Panc1 (cell line): ENCODE measurements at regions not wholly inside any gene's neighbourhood (a gene's known extent, or its start where the extent isn't known, plus 50 kb on each side); places are given as distances from the start of the nearest gene placed in this dataset.

ENCODE experiments used
- ATAC-seq: fragments of 200-7000 bp; cut with Tn5 transposase; 2 replicates; pipeline ENCODE4 v1.9.1; 2020; ENCODE audit warnings: mild to moderate bottlenecking, moderate library complexity
- BruUV-seq: library from RNA; stranded (reverse); fragments of 400-500 nt; replicated peaks from 2 replicates; lab custom pipeline; 2021; lab: Mats Ljungman, UMichigan
- CTCF ChIA-PET: fragments of 300-600 bp; sonication (Branson Sonifier 250); formaldehyde crosslinking; loops from one replicate; lab custom pipeline; 2022; ENCODE audit warnings: antibody characterized with exemption; lab: Charles Lee
- POLR2A ChIA-PET: fragments of 300-600 bp; sonication (Branson Sonifier 250); formaldehyde crosslinking; loops from one replicate; lab custom pipeline; 2022; ENCODE audit warnings: antibody characterized with exemption; lab: Charles Lee
- DNase-seq: peaks from one replicate; pipeline ENCODE4 v3.0.0-alpha.2; 2010; ENCODE audit warnings: low read depth, low spot score
- H3K27ac ChIP-seq: 2 replicates; pipeline ENCODE4 v1.5.1; 2011; ENCODE audit warnings: mild to moderate bottlenecking, low read length, inconsistent platforms
- H3K27me3 ChIP-seq: fragments of 200-500 bp; sonication (Bioruptor generic); 2 replicates; pipeline ENCODE4 v1.6.0; 2014; ENCODE audit warnings: low read length, inconsistent platforms; ENCODE audit not compliant: control insufficient read depth, insufficient read depth
- H3K36me3 ChIP-seq: fragments of 200-500 bp; sonication (Bioruptor generic); 2 replicates; pipeline ENCODE4 v1.5.1; 2014; ENCODE audit warnings: inconsistent platforms, mild to moderate bottlenecking, low read length, moderate library complexity; ENCODE audit not compliant: control insufficient read depth, insufficient read depth
- H3K4me1 ChIP-seq: 2 replicates; pipeline ENCODE4 v1.5.1; 2011; ENCODE audit warnings: inconsistent platforms, mild to moderate bottlenecking, low read length, moderate library complexity; ENCODE audit not compliant: control insufficient read depth, insufficient read depth
- H3K4me3 ChIP-seq, 2 experiments: 2 replicates each; pipeline ENCODE4 v1.5.1; 2011 to 2012; ENCODE audit warnings: low read depth in 2 of 2, low read length in 2 of 2, mild to moderate bottlenecking in 2 of 2, inconsistent platforms in 1 of 2, moderate library complexity in 1 of 2
- H3K9me3 ChIP-seq: fragments of 200-500 bp; sonication (Bioruptor generic); 2 replicates; pipeline ENCODE4 v1.5.1; 2014; ENCODE audit warnings: low read depth, mild to moderate bottlenecking, inconsistent platforms, low read length, moderate library complexity; ENCODE audit not compliant: control insufficient read depth, insufficient read depth
- POLR2AphosphoS5 ChIP-seq: IDR thresholded peaks from 2 replicates; pipeline ENCODE4 v1.6.1; 2012; ENCODE audit warnings: mild to moderate bottlenecking, low read depth, low read length, moderate library complexity
- SIN3A ChIP-seq: IDR thresholded peaks from 2 replicates; pipeline ENCODE4 v1.6.1; 2012; ENCODE audit warnings: low read depth, mild to moderate bottlenecking, low read length, moderate library complexity, borderline replicate concordance; ENCODE audit not compliant: insufficient read depth
- TCF7L2 ChIP-seq: IDR thresholded peaks from 2 replicates; pipeline ENCODE4 v1.6.1; 2011; ENCODE audit warnings: mild to moderate bottlenecking, low read depth, low read length, inconsistent platforms
- in situ Hi-C: cut with HindIII; loops from 2 replicates; pipeline ENCODE4 v1.10.0; 2016; ENCODE audit warnings: low sequenced_read_pairs, low pct_unique_long_range_greater_than_20kb
- intact Hi-C: fragments of 100-400 bp; cut with micrococcal nuclease; formaldehyde crosslinking; loops from one replicate; pipeline ENCODE4 v1.10.0; 2022; ENCODE audit not compliant: unreplicated experiment
- TF ChIP-seq, protein P1 (sequence below): fragments of 450-650 bp; IDR thresholded peaks from 2 replicates; pipeline ENCODE4 v1.5.1; 2017; ENCODE audit warnings: mild to moderate bottlenecking
- TF ChIP-seq, protein P2 (sequence below), 2 experiments: IDR thresholded peaks; 2 replicates each; pipeline ENCODE4 v1.6.1; 2011 to 2012; ENCODE audit warnings: low read depth in 2 of 2, control low read depth in 1 of 2, low read length in 1 of 2, mild to moderate bottlenecking in 1 of 2, moderate library complexity in 1 of 2; ENCODE audit not compliant: insufficient read depth in 1 of 2

DNA sequence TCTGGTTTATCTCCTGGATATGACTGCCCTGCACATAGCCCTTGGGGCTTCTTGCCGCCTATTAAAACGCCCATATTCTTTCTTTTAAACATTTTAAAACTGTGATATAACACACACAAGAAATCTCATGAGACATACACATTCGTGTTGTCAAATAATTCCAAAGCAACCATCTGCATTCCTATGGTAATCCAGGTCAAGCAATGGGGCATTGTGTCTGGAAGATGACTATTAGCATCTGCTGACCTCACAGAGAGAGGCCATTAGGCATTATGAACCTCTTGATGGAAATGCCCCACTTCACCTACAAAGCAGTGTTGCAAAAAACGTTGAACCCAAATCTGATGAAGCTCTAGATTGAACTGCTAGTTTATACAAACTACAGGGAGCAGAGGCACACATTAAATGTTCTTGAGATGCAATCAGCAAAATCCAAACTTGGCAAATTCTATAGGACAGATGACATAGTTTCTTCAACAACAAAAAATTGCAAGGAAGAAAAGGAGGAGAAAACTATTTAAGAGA, 513.8 kb upstream of the CCDC196 start:
- no peak overlapping the region for H3K27ac ChIP-seq
- BruUV-seq: no TSS peak
- H3K4me3 ChIP-seq: no peak overlapping the region
- no peaks in the 10 kb centered on the region for H3K9me3 ChIP-seq
- POLR2A ChIA-PET: no interaction called here
- H3K36me3 ChIP-seq: no peaks in the 10 kb centered on the region
- H3K4me1 ChIP-seq: no peaks in the 10 kb centered on the region
- no peak for DNase-seq
- in situ Hi-C loops: no loop called here
- no peak for ATAC-seq
- 0 out of 2 replicates have a peak, but pooled peaks cover 2% of the 10 kb centered on the region for H3K27me3 ChIP-seq
- TF ChIP-seq, protein P1, sequence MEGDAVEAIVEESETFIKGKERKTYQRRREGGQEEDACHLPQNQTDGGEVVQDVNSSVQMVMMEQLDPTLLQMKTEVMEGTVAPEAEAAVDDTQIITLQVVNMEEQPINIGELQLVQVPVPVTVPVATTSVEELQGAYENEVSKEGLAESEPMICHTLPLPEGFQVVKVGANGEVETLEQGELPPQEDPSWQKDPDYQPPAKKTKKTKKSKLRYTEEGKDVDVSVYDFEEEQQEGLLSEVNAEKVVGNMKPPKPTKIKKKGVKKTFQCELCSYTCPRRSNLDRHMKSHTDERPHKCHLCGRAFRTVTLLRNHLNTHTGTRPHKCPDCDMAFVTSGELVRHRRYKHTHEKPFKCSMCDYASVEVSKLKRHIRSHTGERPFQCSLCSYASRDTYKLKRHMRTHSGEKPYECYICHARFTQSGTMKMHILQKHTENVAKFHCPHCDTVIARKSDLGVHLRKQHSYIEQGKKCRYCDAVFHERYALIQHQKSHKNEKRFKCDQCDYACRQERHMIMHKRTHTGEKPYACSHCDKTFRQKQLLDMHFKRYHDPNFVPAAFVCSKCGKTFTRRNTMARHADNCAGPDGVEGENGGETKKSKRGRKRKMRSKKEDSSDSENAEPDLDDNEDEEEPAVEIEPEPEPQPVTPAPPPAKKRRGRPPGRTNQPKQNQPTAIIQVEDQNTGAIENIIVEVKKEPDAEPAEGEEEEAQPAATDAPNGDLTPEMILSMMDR: no peak
- TF ChIP-seq, protein P2, sequence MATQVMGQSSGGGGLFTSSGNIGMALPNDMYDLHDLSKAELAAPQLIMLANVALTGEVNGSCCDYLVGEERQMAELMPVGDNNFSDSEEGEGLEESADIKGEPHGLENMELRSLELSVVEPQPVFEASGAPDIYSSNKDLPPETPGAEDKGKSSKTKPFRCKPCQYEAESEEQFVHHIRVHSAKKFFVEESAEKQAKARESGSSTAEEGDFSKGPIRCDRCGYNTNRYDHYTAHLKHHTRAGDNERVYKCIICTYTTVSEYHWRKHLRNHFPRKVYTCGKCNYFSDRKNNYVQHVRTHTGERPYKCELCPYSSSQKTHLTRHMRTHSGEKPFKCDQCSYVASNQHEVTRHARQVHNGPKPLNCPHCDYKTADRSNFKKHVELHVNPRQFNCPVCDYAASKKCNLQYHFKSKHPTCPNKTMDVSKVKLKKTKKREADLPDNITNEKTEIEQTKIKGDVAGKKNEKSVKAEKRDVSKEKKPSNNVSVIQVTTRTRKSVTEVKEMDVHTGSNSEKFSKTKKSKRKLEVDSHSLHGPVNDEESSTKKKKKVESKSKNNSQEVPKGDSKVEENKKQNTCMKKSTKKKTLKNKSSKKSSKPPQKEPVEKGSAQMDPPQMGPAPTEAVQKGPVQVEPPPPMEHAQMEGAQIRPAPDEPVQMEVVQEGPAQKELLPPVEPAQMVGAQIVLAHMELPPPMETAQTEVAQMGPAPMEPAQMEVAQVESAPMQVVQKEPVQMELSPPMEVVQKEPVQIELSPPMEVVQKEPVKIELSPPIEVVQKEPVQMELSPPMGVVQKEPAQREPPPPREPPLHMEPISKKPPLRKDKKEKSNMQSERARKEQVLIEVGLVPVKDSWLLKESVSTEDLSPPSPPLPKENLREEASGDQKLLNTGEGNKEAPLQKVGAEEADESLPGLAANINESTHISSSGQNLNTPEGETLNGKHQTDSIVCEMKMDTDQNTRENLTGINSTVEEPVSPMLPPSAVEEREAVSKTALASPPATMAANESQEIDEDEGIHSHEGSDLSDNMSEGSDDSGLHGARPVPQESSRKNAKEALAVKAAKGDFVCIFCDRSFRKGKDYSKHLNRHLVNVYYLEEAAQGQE (IDR thresholded peaks at IDR 0.05; ENCODE audit: insufficient read depth in 1 of 2, low read depth in 2 of 2, low read length in 1 of 2): no peak
- TF ChIP-seq SIN3A (no peak), POLR2AphosphoS5 (no peak), TCF7L2 (no peak)
- intact Hi-C loops: no loop called here
- CTCF ChIA-PET: no interaction called here

DNA sequence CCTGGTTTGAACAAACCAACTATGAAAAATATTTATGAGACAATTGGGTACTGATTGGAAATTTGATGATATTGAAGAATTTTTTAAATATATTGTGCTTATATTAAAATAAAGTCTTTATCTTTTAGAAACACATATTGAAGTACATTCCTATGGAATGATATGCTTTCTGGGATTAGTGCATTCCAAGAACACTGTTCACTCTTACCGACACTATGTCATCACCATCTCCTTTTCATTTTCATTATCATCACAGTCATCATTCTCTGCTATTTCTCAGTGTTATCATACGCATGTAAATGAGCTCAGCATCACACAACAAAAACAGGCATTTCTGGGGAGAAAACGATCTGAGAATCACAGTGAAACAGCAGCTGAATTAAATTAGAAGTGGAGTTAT, 513.3 kb upstream of the CCDC196 start:
- CTCF ChIA-PET: no interaction called here
- no peaks in the 10 kb centered on the region for H3K9me3 ChIP-seq
- POLR2A ChIA-PET: interaction anchor here (0.6 kb wide), 1 partner anchor 1771 kb away, joined by 3 read pairs; no protein-coding TSS in a partner anchor
- intact Hi-C loops (no loop called here), in situ Hi-C loops (no loop called here)
- no TSS peak for BruUV-seq
- TF ChIP-seq, protein P2 (IDR thresholded peaks at IDR 0.05; ENCODE audit: insufficient read depth in 1 of 2, low read depth in 2 of 2, low read length in 1 of 2): no peak
- no peak for TF ChIP-seq TCF7L2
- H3K27me3 ChIP-seq: 0 out of 2 replicates have a peak, but pooled peaks cover 2% of the 10 kb centered on the region
- ATAC-seq (no peak), DNase-seq (no peak)
- H3K4me1 ChIP-seq: no peaks in the 10 kb centered on the region
- H3K27ac ChIP-seq: no peak overlapping the region
- no peaks in the 10 kb centered on the region for H3K36me3 ChIP-seq
- no peak overlapping the region for H3K4me3 ChIP-seq
